K562 (cell line): ENCODE measurements at regions not wholly inside any gene's neighbourhood (a gene's known extent, or its start where the extent isn't known, plus 50 kb on each side); places are given as distances from the start of the nearest gene placed in this dataset.

ENCODE experiments used
- ATAC-seq: fragments of 200-7000 bp; cut with Tn5 transposase; 3 replicates; pipeline ENCODE4 v1.9.1; 2020; ENCODE audit warnings: moderate library complexity
- BruUV-seq: library from RNA; stranded (reverse); fragments of 400-500 nt; replicated peaks from 2 replicates; lab custom pipeline; 2021; lab: Mats Ljungman, UMichigan
- CTCF ChIA-PET: fragments of 300-600 bp; formaldehyde crosslinking; extraction: SDS; loops from one replicate; lab custom pipeline; 2021; ENCODE audit warnings: low intra/inter-chr PET ratio; lab: Yijun Ruan, JAX
- POLR2A ChIA-PET: fragments of 300-600, 350-650 bp; sonication (Branson Sonifier 250); formaldehyde crosslinking; extraction: SDS; loops from one replicate; lab custom pipeline; 2021; ENCODE audit warnings: antibody characterized with exemption, inconsistent platforms; lab: Yijun Ruan, JAX
- DNase-seq, 4 experiments: peaks; one replicate each; pipeline versions ENCODE4 v3.0.0 to v3.0.0-alpha.2; 2011 to 2018; ENCODE audit warnings: low spot score in 3 of 4, mixed read lengths in 3 of 4; ENCODE audit errors: extremely low read depth in 1 of 4
- FAIRE-seq: peaks from 2 replicates; lab custom pipeline; 2011; peaks lifted over from hg19 to GRCh38; lab: Jason Lieb, UNC
- H2AFZ ChIP-seq: 2 replicates; pipeline ENCODE4 v1.6.0; 2011; ENCODE audit warnings: low read depth, low read length, control low read depth, inconsistent platforms
- H3K27ac ChIP-seq: fragments of 200-600 bp; 3 replicates; pipeline ENCODE4 v1.8.0; 2011; ENCODE audit warnings: low read depth, mild to moderate bottlenecking, control low read depth, inconsistent platforms, low read length, moderate library complexity, mixed read lengths; ENCODE audit errors: extremely low read depth
- H3K27me3 ChIP-seq, 2 experiments: fragments of 300-600 bp in 1 of 2; 2 replicates in 1 of 2; 3 replicates in 1 of 2; pipeline versions ENCODE4 v1.6.0 to v1.8.0; 2011; ENCODE audit warnings: inconsistent platforms in 2 of 2, low read length in 2 of 2, mild to moderate bottlenecking in 1 of 2, mixed read lengths in 1 of 2, moderate library complexity in 1 of 2; ENCODE audit not compliant: control insufficient read depth in 2 of 2, insufficient read depth in 2 of 2
- H3K36me3 ChIP-seq: fragments of 300-600 bp; 3 replicates; pipeline ENCODE4 v1.8.0; 2011; ENCODE audit warnings: mild to moderate bottlenecking, low read length, inconsistent platforms; ENCODE audit not compliant: control insufficient read depth, insufficient read depth
- H3K4me1 ChIP-seq, 2 experiments: fragments of 200-600 bp in 1 of 2; replicated peaks in 1 of 2; 2 replicates in 1 of 2; 3 replicates in 1 of 2; pipeline versions ENCODE4 v1.5.1 to v1.8.0; 2011; ENCODE audit warnings: inconsistent platforms in 2 of 2, low read length in 2 of 2, mild to moderate bottlenecking in 1 of 2, mixed read lengths in 1 of 2, moderate library complexity in 1 of 2; ENCODE audit not compliant: control insufficient read depth in 2 of 2, insufficient read depth in 2 of 2
- H3K4me2 ChIP-seq: 2 replicates; pipeline ENCODE4 v1.6.1; 2011; ENCODE audit warnings: low read length, control low read depth, inconsistent platforms, mixed read lengths; ENCODE audit not compliant: insufficient read depth
- H3K4me3 ChIP-seq: fragments of 200-600 bp; sonication (generic), shearing (Covaris generic); 2 replicates; pipeline ENCODE4 v1.5.1; 2016; ENCODE audit warnings: control low read depth, inconsistent platforms
- H3K79me2 ChIP-seq: fragments of 200-600 bp; 3 replicates; pipeline ENCODE4 v1.8.0; 2011; ENCODE audit warnings: low read length, inconsistent platforms; ENCODE audit not compliant: control insufficient read depth, insufficient read depth
- H3K9ac ChIP-seq, 2 experiments: 2 replicates each; pipeline versions ENCODE4 v1.6.0 to v1.6.1; 2011; ENCODE audit warnings: low read depth in 2 of 2, low read length in 2 of 2, control low read depth in 1 of 2, inconsistent platforms in 1 of 2, mild to moderate bottlenecking in 1 of 2, mixed read lengths in 1 of 2; ENCODE audit not compliant: insufficient read depth in 1 of 2
- H3K9me1 ChIP-seq: one replicate; pipeline ENCODE4 v1.6.0; 2011; ENCODE audit warnings: inconsistent platforms, mild to moderate bottlenecking, low read length, moderate library complexity; ENCODE audit not compliant: control insufficient read depth, insufficient read depth
- H3K9me3 ChIP-seq: replicated peaks from 2 replicates; pipeline ENCODE4 v1.5.1; 2011; ENCODE audit warnings: low read depth, low read length, inconsistent platforms; ENCODE audit not compliant: control insufficient read depth, insufficient read depth
- H4K20me1 ChIP-seq: replicated peaks from 2 replicates; pipeline ENCODE4 v1.6.1; 2011; ENCODE audit warnings: low read length, inconsistent platforms, mixed read lengths; ENCODE audit not compliant: control insufficient read depth, insufficient read depth
- ELF4 ChIP-seq: fragments of 450-650 bp; formaldehyde crosslinking; IDR thresholded peaks from 2 replicates; pipeline ENCODE4 v1.4.0; 2022; ENCODE audit warnings: missing genetic modification characterization
- ETV6 ChIP-seq, 3 experiments: fragments of 150-350 bp in 1 of 3; sonication (generic) in 1 of 3; formaldehyde crosslinking in 1 of 3; IDR thresholded peaks; 2 replicates each; pipeline versions ENCODE4 v1.6.1 to v1.8.0; 2014 to 2022; ENCODE audit warnings: borderline replicate concordance in 2 of 3, low read depth in 2 of 3, antibody characterized with exemption in 1 of 3, low read length in 1 of 3, mild to moderate bottlenecking in 1 of 3, missing genetic modification reagents in 1 of 3
- FIP1L1 ChIP-seq: fragments of 200-400 bp; formaldehyde crosslinking; IDR thresholded peaks from 2 replicates; pipeline ENCODE4 v1.6.1; 2018; ENCODE audit warnings: mild to moderate bottlenecking, low read depth, low read length; ENCODE audit not compliant: poor library complexity, severe bottlenecking
- GATA2 ChIP-seq: sonication (generic); formaldehyde crosslinking; IDR thresholded peaks from 2 replicates; pipeline ENCODE4 v1.4.0; 2020; ENCODE audit warnings: mild to moderate bottlenecking, missing genetic modification reagents
- HCFC1 ChIP-seq: IDR thresholded peaks from 2 replicates; pipeline ENCODE4 v1.6.1; 2012; ENCODE audit warnings: low read depth, low read length, improper control_type of control experiment
- OTX1 ChIP-seq: fragments of 450-650 bp; formaldehyde crosslinking; IDR thresholded peaks from 2 replicates; pipeline ENCODE4 v1.4.0; 2022; ENCODE audit warnings: mild to moderate bottlenecking
- RBM34 ChIP-seq: fragments of 200-400 bp; formaldehyde crosslinking; IDR thresholded peaks from 2 replicates; pipeline ENCODE4 v1.6.1; 2018; ENCODE audit warnings: low read length, borderline replicate concordance; ENCODE audit not compliant: insufficient read depth
- SMARCB1 ChIP-seq: IDR thresholded peaks from 2 replicates; pipeline ENCODE4 v1.6.1; 2011; ENCODE audit warnings: improper control_type of control experiment, low read depth; ENCODE audit not compliant: insufficient read length
- SREBF1 ChIP-seq: fragments of 150-350 bp; IDR thresholded peaks from 2 replicates; pipeline ENCODE4 v1.6.1; 2014; ENCODE audit warnings: antibody characterized with exemption, low read depth, low read length, borderline replicate concordance
- TARDBP ChIP-seq: fragments of 450-650 bp; IDR thresholded peaks from 2 replicates; pipeline ENCODE4 v1.6.1; 2016
- TSC22D4 ChIP-seq: fragments of 450-650 bp; IDR thresholded peaks from 2 replicates; pipeline ENCODE4 v1.6.1; 2016; ENCODE audit warnings: missing genetic modification characterization, missing biosample characterization, control low read depth
- ZBTB33 ChIP-seq: sonication (generic); formaldehyde crosslinking; IDR thresholded peaks from 2 replicates; pipeline ENCODE4 v1.8.1; 2023; ENCODE audit warnings: mild to moderate bottlenecking, missing genetic modification reagents
- ZFP1 ChIP-seq: fragments of 450-650 bp; formaldehyde crosslinking; IDR thresholded peaks from 2 replicates; pipeline ENCODE4 v1.4.0; 2020; ENCODE audit warnings: mild to moderate bottlenecking, mixed read lengths
- ZNF217 ChIP-seq: sonication (generic); formaldehyde crosslinking; IDR thresholded peaks from 2 replicates; pipeline ENCODE4 v1.8.0; 2022; ENCODE audit warnings: mild to moderate bottlenecking, missing genetic modification reagents
- ZNF354B ChIP-seq: fragments of 250-450 bp; sonication (Bioruptor Pico); IDR thresholded peaks from 2 replicates; pipeline ENCODE4 v1.4.0; 2020
- ZNF384 ChIP-seq: IDR thresholded peaks from 2 replicates; pipeline ENCODE4 v1.6.1; 2012; ENCODE audit warnings: low read depth, low read length, improper control_type of control experiment
- WGBS: fragments of 100-300 bp; shearing (Covaris generic); methylation state at CpG from one replicate; pipeline ENCODE4 v1.1.6; 2016; ENCODE audit warnings: low coverage, mixed read lengths; ENCODE audit not compliant: insufficient coverage; ENCODE audit errors: missing lambda C conversion rate; 5-methylcytosine and 5-hydroxymethylcytosine counted together
- in situ Hi-C: fragments of 300-500 bp; cut with MboI; formaldehyde crosslinking; loops from 4 replicates; pipeline ENCODE4 v1.15.0; 2018; ENCODE audit warnings: inconsistent platforms, mixed read lengths
- intact Hi-C: fragments of 100-400 bp; cut with micrococcal nuclease; formaldehyde crosslinking; loops from 2 replicates; pipeline ENCODE4 v1.14.2; 2022
- TF ChIP-seq, protein P1 (sequence below): sonication (generic); formaldehyde crosslinking; IDR thresholded peaks from 2 replicates; pipeline ENCODE4 v1.8.0; 2022; ENCODE audit warnings: mild to moderate bottlenecking, missing genetic modification reagents
- TF ChIP-seq, protein P2 (sequence below): sonication (generic); formaldehyde crosslinking; IDR thresholded peaks from 2 replicates; pipeline ENCODE4 v1.8.0; 2022; ENCODE audit warnings: mild to moderate bottlenecking, missing genetic modification reagents

GRCh38 chr1:5812295-5812694, 179.9 kb downstream of the NPHP4 start:
- H3K4me2 ChIP-seq = no peak overlapping the region
- H3K79me2 ChIP-seq = no peaks in the 10 kb centered on the region
- in situ Hi-C loops = no loop called here
- no peak overlapping the region for H3K4me3 ChIP-seq
- ChIA-PET POLR2A (no interaction called here), CTCF (no interaction called here)
- no TSS peak for BruUV-seq
- no peak for ATAC-seq
- DNase-seq = no peak
- WGBS = 2% methylated on average over 2 of the region's 2 CpGs
- no peak overlapping the region for H3K9ac ChIP-seq
- H2AFZ ChIP-seq = no peak overlapping the region
- peaks cover 2% of the 10 kb centered on the region; the same call in 1 of the 2 replicates for H3K9me3 ChIP-seq
- no peaks in the 10 kb centered on the region for H3K9me1 ChIP-seq
- H3K36me3 ChIP-seq = no peaks in the 10 kb centered on the region
- peaks cover 16 to 38% of the 10 kb centered on the region in 2 experiments for H3K27me3 ChIP-seq
- no peak overlapping the region for H3K27ac ChIP-seq
- 0 out of 2 replicates have a peak, but pooled peaks cover 5% of the 10 kb centered on the region for H4K20me1 ChIP-seq
- H3K4me1 ChIP-seq = no peaks in the 10 kb centered on the region
- intact Hi-C loops = no loop called here
- no peak for FAIRE-seq
- TF ChIP-seq GATA2 (CRISPR knock-in tag) (no peak), TSC22D4 (no peak), ZFP1 (CRISPR knock-in tag) (no peak), TARDBP (no peak), ZNF217 (CRISPR knock-in tag) (no peak), FIP1L1 (no peak), HCFC1 (no peak), ETV6 (IDR thresholded peaks at IDR 0.05; ENCODE audit: borderline replicate concordance in 1 of 2, low read depth in 2 of 2, low read length in 1 of 2) (no peak), ETV6 (CRISPR knock-in tag; IDR thresholded peaks at IDR 0.05; ENCODE audit: borderline replicate concordance) (no peak), ELF4 (CRISPR knock-in tag) (no peak), ZNF354B (CRISPR knock-in tag) (no peak), SREBF1 (no peak), OTX1 (no peak), ZNF384 (no peak), ZBTB33 (CRISPR knock-in tag) (no peak), RBM34 (no peak), SMARCB1 (no peak)
- TF ChIP-seq, protein P1, sequence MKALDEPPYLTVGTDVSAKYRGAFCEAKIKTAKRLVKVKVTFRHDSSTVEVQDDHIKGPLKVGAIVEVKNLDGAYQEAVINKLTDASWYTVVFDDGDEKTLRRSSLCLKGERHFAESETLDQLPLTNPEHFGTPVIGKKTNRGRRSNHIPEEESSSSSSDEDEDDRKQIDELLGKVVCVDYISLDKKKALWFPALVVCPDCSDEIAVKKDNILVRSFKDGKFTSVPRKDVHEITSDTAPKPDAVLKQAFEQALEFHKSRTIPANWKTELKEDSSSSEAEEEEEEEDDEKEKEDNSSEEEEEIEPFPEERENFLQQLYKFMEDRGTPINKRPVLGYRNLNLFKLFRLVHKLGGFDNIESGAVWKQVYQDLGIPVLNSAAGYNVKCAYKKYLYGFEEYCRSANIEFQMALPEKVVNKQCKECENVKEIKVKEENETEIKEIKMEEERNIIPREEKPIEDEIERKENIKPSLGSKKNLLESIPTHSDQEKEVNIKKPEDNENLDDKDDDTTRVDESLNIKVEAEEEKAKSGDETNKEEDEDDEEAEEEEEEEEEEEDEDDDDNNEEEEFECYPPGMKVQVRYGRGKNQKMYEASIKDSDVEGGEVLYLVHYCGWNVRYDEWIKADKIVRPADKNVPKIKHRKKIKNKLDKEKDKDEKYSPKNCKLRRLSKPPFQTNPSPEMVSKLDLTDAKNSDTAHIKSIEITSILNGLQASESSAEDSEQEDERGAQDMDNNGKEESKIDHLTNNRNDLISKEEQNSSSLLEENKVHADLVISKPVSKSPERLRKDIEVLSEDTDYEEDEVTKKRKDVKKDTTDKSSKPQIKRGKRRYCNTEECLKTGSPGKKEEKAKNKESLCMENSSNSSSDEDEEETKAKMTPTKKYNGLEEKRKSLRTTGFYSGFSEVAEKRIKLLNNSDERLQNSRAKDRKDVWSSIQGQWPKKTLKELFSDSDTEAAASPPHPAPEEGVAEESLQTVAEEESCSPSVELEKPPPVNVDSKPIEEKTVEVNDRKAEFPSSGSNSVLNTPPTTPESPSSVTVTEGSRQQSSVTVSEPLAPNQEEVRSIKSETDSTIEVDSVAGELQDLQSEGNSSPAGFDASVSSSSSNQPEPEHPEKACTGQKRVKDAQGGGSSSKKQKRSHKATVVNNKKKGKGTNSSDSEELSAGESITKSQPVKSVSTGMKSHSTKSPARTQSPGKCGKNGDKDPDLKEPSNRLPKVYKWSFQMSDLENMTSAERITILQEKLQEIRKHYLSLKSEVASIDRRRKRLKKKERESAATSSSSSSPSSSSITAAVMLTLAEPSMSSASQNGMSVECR (CRISPR knock-in tag) = no peak
- TF ChIP-seq, protein P2, sequence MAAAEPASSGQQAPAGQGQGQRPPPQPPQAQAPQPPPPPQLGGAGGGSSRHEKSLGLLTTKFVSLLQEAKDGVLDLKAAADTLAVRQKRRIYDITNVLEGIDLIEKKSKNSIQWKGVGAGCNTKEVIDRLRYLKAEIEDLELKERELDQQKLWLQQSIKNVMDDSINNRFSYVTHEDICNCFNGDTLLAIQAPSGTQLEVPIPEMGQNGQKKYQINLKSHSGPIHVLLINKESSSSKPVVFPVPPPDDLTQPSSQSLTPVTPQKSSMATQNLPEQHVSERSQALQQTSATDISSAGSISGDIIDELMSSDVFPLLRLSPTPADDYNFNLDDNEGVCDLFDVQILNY (CRISPR knock-in tag) = no peak
